GM19438 (cell line): ENCODE measurements at regions not wholly inside any gene's neighbourhood (a gene's known extent, or its start where the extent isn't known, plus 50 kb on each side); places are given as distances from the start of the nearest gene placed in this dataset.
"Not testable (repeated sequence)": the region's sequence is repeated elsewhere in the genome, so short reads cannot be mapped to it uniquely, and the experiment has no call there.

Source experiments
- ATAC-seq: cut with Tn5 transposase; IDR thresholded peaks from one replicate; pipeline ENCODE4 v1.9.1; 2021; ENCODE audit warnings: low read depth; ENCODE audit not compliant: unreplicated experiment

DNA sequence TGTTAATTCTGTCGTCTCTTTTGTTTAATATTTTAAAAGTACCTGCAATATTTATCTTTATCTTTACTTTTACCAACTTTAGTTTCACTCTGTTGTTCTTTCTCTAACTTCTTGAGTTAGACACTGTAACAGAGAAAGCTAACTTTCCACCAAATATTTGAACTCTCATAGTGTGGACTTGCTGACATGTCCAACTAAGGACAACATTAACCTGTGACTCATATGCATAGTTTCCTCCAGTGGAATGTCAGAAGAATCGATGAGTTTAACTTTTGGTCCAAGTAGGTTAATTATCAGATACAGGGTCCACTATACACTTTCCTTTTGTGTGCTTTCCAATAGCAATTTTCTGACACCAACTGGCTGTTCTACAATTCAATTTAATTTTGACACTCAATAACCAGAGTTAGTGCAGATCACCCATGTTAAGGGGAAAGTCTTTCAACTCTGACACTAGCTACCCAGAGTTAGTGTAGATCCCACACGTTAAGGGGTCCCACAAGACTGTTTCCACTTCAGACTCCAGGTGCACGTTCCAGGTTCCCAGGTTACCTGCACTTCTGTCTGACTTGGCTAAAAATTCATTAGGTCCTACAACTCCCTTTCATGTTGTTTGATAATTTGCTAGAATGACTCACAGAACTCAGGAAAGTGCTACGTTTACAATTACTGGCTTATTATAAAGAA, 559.0 kb upstream of the AMOT start:
- no peak for ATAC-seq

DNA sequence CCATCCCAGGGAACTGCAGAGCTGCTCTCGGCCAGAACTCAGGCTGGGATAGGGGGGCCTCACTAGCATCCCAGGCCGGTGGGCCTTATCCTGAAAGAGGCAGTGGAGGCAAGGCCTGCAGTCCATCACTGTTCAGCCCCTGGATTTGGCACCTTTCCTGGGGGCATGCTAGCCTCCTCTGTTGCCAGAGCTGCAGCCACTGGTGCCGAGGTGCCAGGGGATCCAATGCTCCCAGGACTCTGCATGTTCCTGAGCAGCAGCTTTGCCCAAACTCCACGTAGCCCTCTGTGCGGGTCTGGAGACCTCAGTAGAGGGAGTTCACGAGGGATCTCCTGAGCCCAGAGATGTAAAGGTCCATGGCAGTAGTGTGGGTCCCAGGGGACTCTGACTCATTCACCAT, 551.7 kb upstream of the AMOT start:
- ATAC-seq = no peak

DNA sequence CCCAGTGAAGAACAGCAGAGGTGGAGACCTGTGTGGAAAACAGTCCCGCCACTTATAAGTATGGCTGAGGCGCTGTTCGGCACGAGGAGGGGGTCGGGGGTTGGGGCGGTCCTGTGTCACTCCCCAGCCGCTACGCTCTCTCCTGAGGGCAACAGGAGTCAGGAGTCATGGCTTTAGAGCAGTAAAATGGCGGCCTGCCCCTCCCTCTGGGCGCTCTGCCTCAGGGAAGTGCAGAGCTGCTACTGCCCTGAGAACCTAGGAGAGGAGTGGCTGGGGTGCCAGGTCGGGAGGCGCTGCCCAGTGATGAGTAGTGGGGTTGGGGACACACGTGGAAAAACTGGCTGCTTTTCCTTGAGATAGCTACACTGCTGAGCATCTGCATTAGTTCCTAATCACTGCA, 551.2 kb upstream of the AMOT start:
- ATAC-seq = no peak

DNA sequence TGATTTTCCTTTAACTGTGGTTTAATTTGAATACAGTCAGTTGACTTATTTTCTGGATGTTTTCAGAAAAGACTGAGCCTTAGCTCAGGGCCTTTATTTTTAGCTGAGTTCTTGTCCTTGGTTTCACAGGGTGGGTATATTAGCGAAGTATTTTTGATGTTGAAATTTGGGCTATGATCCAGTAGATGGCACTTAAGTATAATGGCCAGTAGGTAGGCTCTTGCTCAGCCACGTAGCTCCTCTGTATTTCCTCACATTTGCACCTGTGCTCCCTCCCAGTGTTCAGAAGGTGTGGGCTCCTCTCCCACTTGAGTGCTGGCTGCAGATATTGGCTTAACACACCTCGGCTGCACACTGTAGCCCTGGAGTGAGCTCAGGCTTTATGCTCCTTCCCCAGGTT, 549.9 kb upstream of the AMOT start:
- no peak for ATAC-seq

DNA sequence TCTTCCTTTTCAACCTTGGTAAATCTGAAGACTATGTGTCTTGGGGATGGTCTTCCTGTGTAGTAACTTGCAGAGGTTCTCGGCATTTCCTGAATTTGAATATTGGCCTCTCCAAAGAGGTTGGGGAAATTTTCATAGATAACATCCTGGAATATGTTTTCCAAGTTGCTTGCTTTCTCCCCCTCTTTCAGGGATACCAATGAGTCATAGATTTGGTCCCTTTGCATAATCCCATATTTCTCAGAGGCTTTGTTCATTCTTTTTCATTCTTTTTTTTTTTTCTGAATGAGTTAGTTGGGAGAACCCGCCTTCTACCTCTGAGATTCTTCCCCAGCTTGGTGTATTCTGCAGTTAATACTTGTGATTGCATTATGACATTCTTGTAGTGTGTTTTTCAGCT, 549.2 kb upstream of the AMOT start:
- no peak for ATAC-seq

DNA sequence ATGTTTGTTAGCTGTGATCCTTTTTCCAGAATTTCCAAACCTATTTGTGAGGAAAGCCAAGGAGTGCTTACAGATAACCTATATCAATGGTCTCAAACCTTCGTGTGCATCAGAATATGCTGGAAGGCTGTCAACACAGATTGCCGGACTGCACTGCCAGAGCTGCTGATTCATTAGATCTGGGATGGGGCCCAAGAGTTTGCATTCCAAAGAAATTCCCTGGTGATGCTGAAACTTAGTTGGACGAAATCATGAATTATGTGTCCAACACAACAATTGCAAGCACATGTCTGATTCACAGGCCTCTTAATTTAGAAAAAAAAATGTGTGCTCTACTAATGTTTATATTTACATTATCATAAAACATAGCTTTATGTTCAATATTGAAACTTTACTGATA, 544.0 kb upstream of the AMOT start:
- no peak for ATAC-seq

DNA sequence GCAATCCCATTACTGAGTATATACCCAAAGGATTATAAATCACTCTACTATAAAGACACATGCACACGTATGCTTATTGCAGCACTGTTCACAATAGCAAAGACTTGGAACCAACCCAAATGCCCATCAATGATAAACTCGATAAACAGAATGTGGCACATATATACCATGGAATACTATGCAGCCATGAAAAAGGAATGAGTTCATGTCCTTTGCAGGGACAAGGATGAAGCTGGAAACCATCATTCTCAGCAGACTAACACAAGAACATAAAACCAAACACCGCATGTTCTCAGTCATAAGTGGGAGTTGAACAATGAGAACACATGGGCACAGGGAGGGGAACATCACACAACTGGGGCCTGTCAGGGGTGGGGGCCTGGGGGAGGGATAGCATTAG, 532.8 kb upstream of the AMOT start:
- not testable (repeated sequence) for ATAC-seq

DNA sequence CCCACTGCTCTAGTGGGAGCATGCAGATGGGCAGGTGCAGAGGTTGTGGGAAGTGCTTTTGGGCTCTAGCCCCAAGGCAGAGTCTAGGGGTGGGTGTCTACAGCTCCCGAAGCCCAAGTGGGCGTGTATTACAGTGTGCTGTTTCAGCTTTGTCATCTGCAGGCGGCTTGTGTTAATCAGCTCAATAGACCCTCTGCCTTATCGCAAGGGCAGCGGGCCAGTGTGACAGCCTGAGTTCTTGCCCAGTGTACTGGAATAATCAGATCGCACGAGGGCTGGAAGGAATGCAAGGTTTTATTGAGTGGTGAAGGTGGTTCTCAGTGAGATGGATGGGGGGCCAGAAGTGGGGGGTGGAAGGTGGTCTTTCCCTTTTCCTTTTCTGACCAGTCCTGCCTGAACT, 529.4 kb upstream of the AMOT start:
- ATAC-seq = no peak

DNA sequence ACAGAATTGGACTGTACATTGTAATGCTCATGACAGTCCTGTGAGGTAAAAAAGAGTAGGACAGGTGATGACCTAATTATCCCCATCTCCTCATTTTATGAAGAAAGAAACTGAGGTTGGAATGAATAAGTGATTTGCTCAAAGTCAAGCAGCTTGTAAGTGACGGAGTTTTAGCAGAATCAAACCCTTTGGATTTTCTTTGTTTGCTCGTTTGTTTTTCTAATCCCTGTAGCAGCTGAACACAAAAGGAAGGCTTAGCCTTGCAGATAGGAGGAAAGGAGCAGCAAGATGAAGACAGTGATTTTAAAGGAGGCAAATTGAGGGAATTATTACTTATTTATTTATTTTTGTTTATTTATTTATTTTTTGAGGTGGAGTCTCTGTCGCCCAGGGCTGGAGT, 528.4 kb upstream of the AMOT start:
- ATAC-seq = no peak

DNA sequence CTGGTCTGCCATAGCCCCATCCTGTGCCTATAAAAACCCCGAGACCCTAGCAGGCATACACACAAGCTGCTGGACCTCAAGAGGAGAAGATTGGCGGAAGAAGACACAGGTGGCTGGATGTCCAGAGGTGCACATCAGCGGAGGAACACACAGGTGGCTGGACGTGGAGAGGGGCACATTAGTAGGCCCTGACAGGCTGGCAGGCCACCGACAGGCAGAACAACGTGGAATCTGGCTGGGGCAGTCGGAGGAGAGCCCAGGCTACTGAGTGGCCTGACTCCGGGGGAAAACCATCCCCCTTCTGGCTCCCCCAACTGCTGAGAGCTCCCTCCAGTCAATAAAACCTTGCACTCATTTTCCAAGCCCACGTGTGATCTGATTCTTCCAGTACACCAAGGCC, 512.5 kb upstream of the AMOT start:
- ATAC-seq = no peak

DNA sequence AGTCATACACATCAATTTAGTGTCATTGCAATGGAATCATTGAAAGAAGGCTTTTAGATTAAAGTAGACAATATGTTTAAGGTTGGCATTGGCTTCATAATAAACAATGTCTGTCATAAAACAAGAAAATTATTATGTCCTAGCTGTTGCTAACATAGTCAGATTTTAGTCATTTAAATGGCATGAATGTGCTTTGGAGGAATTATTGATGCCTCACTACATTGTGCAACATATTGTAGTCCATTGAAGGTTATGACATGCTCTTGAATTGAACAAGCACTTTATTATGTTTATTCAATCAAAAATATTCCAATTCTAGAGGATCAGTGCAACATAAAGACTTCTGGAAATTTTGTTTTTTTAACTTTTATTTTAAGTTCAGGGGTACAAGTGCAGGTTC, 489.8 kb upstream of the AMOT start:
- ATAC-seq = no peak

DNA sequence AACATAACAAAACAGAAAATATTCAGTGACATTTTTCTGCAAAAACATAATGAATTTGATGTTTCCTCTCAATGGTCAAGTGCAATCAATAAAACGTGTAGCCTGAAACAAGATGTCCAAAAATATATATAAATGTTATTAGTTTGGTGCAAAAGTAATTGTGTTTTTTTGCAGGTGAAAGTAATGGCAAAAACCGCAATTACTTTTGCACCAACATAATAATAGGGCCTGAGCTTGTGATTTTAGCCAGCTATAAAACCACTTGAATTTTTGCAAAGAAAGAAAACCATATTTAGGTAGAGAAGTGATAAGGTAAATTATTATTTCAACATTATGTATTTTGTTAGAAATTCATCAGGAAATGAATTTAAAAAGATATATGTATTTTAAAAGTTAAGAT, 475.3 kb upstream of the AMOT start:
- ATAC-seq = no peak

DNA sequence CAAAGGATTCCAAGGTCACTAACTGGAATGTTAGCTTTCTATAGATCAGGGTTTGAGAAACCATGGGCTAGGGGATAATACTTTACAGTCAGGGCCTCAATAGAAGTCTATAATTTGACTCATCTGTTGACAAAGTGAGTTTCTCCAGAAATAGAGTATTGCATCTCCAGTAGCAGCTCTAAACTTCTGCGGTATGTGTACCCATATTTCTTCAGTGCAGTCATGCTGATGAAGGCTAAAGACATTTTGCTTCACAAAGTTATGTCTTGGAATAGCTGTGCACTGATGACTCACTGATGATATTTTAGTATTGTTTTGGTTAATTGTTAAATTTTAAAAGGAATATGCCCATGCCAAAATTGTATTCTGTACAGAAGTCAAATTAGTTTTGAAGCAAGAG, 464.9 kb upstream of the AMOT start:
- ATAC-seq = no peak

DNA sequence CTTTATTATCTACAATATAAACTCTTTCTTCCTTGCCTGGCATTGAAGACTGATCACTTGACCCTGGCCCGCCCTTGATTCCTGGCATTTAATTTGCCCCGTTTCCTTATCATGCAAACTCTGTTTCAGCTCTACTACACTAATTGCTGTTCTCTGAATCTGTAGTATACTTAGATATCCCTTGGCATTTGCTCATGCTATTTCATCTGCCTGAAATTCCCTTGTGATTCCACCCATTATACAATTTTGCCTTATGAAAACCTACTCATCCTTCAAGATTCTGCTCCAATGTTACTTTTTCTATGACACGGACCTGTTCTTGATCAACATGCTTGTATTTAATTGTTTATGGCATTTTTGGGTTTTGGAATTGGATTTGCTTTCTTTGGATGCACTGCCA, 459.9 kb upstream of the AMOT start:
- no peak for ATAC-seq

DNA sequence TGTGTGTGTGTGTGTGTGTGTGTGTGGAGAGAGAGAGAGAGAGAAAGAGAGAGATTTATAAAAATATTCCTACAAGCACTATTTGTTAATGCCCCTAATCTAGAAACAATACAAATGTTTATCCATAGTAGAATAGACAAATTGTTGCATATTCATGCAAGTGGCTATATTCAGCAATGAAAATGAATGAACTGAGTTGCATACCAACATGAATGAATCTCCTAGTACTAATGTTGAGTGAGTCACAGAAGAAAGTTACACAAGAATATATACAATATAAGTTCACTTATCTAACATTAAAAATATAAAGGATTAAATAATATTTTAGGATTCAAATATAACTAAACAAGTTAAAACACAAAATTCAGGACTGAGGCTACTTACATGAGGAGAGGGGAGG, 456.8 kb upstream of the AMOT start:
- no peak for ATAC-seq

DNA sequence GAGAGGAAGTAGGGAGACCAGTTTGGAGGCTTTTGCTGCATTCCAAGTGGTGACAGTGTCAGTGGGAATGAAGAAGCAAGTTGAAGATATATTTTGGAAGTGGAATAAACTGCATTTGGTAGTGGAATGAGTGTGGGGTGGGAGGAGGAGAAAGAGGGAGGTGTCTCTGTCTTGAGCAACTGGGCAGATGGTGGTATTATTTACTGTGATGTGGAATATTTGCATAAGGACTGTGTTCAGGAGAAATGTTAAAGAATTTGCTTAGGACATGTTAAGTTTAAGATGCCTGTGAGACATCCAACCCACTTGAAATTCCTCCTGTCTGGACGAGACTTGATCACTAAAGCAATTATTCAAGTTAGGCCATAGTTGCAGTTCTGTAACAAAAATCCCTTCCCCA, 448.9 kb upstream of the AMOT start:
- ATAC-seq = no peak

DNA sequence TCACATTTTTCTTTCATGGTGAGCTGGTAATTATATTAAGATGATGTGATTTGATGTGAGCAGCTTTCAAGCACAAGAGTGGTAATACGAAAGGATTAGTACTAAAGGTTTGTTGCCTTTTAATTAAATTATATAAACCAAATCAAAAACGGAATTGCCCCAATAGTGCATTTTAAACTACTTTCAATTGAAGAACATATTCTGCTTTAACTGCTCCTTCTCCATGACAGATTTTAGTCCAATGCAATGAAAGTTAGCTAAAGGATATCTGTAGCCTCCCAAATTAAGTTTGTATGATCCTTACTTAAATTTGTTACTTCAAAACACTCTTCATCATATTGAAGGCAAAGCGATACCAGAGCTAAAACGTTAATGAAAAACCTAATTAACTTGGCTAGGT, 447.1 kb upstream of the AMOT start:
- ATAC-seq = no peak

DNA sequence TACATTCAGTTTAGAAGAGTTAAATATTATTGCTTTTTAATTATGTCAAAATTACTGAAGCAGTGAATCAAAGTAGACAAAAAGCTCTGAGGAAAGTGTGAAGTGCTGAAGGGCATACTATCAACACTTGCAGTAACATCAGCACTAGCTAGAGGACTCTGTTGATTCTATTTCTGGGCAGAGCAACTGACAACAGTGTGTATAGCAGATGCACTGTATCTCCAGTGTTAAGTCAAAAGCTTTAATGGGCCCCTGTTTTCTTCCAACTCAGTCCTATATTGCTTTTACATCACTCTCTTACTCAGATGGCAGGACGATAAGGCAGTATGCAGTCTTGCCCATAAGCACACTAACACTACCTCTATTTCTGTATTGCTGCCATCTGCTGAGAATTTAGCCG, 435.2 kb upstream of the AMOT start:
- no peak for ATAC-seq

DNA sequence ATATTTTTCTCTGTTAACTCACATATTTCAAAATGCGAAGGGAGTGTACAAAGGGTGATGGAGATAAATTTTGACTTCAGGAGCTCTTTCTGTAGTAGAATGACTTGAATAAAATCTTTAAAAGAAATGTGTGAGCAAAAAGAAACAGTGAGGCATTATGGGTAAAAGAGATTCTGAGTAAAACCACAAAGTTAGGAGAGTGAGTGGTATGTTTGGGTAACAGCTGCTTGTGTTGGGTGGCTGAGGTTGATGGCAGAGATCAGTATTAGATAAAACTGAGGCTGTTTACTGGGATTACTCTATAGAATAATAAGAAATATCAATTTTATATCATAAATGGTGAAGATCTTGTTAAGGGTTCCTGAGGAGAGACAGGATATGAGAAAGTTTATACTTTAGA, 434.2 kb upstream of the AMOT start:
- ATAC-seq = no peak

DNA sequence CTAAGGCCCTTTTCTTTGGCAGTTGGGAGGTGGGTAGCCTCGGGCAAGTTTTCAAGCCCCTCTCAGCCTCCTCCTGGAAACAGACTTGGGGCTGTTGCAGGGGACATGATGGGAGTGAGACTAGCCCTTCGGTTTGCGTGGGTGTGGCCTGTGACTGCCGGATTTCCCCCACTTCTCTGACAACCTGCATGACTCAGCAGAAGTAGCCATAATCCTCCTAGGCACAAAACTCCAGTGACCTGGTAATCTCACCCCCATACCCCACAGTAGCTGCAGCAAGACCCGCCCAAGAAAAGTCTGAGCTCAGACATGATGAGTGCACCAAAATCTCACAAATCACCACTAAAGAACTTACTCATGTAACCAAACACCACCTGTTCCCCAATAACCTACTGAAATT, 433.7 kb upstream of the AMOT start:
- ATAC-seq = no peak

DNA sequence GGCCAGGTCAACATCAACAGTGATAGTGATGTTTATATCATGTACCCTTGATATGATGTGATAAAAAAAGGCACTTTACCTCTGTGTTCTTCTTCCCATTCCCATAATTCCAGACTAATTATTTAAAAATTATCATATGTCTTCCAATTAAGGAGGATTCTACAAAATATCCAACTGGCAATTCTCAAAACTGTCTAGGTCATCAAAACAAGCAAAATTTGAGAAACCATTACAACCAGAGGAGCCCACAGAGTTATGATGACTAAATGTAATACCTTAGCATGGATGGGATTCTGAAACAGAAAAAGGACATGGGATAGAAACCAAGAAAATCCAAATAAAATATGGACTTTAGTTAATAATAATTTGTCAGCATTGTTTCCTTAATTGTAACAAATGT, 428.6 kb upstream of the AMOT start:
- no peak for ATAC-seq

DNA sequence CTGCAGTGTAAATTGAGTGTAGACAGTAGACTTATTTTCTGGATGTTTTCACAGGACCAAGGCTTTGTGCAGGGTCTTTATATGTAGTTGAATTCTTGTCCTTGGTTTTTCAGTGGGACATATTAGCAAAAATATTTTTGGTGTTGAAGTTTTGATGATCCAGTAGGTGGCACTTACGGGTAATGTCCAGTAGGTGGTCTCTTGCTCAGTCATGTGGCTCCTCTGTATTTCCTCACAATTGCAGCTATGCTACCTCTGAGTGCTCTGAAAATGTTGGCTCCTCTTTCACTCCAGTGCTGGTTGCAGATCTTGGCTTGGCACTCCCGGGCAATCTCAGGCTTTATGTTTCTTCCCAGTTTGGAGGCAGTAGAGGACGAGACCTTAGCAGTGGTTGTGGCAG, 419.8 kb upstream of the AMOT start:
- no peak for ATAC-seq

DNA sequence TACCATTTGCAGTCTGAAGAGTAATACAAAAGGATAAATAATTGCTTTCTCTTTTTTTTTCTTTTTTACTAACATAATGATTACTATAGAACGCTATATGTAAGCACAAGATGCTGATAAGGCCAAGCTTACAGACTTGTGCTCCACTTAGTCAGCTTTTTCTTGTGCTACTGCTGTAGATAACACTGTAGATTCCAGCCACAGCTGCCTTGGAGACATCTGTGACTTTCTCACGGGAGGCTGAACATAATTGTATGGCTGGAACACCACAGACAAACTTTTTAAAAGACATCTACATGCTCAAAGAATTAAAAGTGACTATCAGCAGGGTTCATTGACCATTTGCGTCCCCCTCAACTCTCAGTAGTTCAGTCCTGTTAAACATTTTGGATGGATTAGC, 381.7 kb upstream of the AMOT start:
- no peak for ATAC-seq
